ENCODE measurements at regions not wholly inside any gene's neighbourhood (a gene's known extent, or its start where the extent isn't known, plus 50 kb on each side); places are given as distances from the start of the nearest gene placed in this dataset.

- TF ChIP-seq, protein P1, sequence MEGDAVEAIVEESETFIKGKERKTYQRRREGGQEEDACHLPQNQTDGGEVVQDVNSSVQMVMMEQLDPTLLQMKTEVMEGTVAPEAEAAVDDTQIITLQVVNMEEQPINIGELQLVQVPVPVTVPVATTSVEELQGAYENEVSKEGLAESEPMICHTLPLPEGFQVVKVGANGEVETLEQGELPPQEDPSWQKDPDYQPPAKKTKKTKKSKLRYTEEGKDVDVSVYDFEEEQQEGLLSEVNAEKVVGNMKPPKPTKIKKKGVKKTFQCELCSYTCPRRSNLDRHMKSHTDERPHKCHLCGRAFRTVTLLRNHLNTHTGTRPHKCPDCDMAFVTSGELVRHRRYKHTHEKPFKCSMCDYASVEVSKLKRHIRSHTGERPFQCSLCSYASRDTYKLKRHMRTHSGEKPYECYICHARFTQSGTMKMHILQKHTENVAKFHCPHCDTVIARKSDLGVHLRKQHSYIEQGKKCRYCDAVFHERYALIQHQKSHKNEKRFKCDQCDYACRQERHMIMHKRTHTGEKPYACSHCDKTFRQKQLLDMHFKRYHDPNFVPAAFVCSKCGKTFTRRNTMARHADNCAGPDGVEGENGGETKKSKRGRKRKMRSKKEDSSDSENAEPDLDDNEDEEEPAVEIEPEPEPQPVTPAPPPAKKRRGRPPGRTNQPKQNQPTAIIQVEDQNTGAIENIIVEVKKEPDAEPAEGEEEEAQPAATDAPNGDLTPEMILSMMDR (conservative IDR thresholded peaks at IDR 0.05): no peak
- no peak for TF ChIP-seq EZH2 (IDR thresholded peaks at IDR 0.05; ENCODE audit: low read depth)
These were observed 627.5 kb downstream of the PKHD1 start for GRCh38 chr6:51459958-51460357.
